Esophagus squamous epithelium (tissue), 4 donors: ENCODE measurements at regions not wholly inside any gene's neighbourhood (a gene's known extent, or its start where the extent isn't known, plus 50 kb on each side); places are given as distances from the start of the nearest gene placed in this dataset.

ENCODE experiments used
- CTCF ChIP-seq, 6 experiments: fragments of 450-650 bp in 4 of 6; fragments of 200-600 bp in 2 of 6; sonication (generic) in 2 of 6; IDR thresholded peaks; one replicate each; pipeline ENCODE4 v1.5.1; 2016 to 2019; ENCODE audit warnings: antibody characterized with exemption in 6 of 6, mild to moderate bottlenecking in 4 of 6, moderate library complexity in 4 of 6
- POLR2A ChIP-seq, 4 donors: fragments of 450-650 bp; IDR thresholded peaks; one replicate each; pipeline ENCODE4 v1.6.1; 2017; ENCODE audit warnings: antibody characterized with exemption in 4 of 4, mild to moderate bottlenecking in 4 of 4, moderate library complexity in 3 of 4

GRCh38 chr5:1949253-1949652, 66.5 kb upstream of the IRX4 start:
- TF ChIP-seq CTCF (IDR thresholded peaks at IDR 0.05) (no peak), POLR2A (IDR thresholded peaks at IDR 0.05) (no peak)
